HG02763 (cell line): ENCODE measurements at regions not wholly inside any gene's neighbourhood (a gene's known extent, or its start where the extent isn't known, plus 50 kb on each side); places are given as distances from the start of the nearest gene placed in this dataset.

Source experiments
- ATAC-seq: cut with Tn5 transposase; IDR thresholded peaks from one replicate; pipeline ENCODE4 v1.9.1; 2021; ENCODE audit warnings: mild to moderate bottlenecking, moderate library complexity; ENCODE audit not compliant: unreplicated experiment

DNA sequence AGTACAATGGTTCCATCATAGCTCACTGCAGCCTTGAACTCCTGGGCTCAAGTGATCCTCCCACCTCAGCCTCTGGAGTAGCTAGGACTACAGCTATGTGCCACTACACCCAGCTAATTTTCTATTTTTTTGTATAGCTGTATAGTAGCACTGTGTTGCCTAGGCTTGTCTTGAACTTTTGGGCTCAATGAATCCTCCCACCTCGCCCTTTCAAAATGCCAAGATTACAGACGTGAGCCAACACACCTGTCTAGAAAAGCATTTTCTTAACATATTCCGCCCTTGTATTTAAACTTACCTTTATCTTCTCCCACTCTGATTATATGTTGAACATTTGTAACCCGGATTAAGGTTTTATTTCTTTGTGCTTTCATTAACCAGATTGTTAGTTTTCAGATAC, 750.7 kb upstream of the GCFC2 start:
- ATAC-seq, result no peak

DNA sequence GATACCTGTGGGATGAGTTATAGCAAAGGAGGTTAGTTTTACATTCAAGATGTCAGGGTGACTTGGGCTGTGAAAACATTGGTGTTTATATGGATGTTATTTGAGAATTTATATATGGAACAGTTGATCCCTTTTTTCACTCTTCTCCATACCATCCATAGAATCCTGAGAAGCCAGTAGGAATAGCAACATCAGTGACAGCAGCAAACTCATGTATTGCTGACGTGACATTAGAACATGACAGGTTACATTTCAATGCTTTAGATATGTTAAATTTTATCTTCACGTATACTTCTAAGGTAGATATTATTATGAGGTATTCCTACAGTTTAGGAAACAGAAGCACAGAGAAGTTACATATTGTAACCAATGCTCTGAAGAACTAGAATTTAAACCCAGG, 745.2 kb upstream of the GCFC2 start:
- ATAC-seq, result no peak

DNA sequence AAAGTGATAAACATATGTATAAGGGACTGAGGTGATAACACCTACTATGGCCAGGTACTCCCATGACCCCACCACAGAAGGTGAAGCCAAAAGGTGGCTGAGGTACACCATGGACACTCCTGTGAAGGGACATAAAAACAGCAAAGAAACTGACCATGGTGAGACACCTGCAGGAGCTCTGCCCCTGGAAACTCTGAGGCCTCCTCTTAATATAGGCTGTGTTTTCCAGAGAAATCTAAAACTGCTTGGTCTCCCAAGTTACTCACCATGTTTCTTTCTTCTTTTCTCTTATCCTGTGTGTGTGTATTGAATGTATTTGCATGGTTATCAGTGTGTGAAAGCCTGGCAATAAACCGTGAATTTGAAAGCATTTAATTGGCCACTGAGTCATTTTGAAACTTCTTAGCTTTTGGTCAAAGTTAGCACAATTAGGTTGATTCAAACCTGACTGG, 739.3 kb upstream of the GCFC2 start:
- ATAC-seq, result peak; percentile 71

DNA sequence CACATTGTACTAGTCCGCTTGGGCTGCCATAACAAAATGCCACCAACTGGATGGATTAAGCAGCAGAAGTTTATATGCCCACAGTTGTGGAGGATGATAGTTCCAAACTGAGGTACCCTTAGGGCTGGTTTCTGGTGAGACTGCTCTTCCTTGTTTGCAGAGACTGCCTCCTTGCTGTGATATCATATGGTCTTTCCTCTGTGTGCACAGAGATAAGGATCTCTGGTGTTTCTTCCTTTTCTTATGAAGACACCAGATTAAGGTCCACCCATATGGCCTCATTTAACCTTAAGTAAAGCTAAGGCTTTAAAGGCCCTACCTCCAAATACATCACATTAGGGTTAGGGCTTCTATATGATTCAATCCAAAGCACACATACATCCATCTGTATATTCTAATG, 738.2 kb upstream of the GCFC2 start:
- no peak for ATAC-seq

DNA sequence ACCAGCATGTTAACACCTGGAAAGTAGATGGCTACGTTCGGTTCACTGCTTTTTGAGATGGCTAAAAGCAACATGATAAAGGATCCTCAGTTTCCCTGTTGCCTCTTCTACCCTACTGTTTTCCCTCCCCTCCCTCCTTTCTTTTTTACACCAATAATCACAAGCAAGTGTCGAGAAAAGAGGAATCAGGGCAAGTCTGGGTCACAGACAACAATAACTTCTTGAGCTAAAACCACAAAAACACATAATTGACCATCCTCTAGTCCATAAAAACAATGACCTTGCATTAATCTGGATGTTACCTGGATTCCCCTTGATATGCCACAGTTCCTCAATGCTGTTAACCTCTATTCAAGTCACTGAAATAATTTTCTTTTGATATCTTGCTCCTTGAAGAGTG, 736.6 kb upstream of the GCFC2 start:
- no peak for ATAC-seq

DNA sequence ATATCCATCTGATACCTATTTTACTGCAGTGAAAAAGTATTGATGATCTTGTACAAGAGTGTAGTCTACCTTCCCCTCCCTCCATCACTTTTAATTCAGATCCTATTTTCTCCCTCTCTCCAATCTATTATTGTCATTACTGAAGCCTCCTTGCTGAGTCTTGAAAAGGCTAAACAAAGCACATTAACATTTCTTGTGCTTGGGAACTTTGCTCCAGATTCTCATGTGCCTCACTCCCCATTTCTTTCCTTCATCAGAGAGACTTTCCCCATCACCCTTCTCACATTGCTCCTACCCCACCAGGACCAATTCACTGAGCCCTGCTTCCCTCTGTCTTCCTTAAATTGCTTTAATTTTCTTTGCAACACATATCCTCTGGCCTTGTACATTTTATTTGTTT, 736.2 kb upstream of the GCFC2 start:
- ATAC-seq, result no peak

DNA sequence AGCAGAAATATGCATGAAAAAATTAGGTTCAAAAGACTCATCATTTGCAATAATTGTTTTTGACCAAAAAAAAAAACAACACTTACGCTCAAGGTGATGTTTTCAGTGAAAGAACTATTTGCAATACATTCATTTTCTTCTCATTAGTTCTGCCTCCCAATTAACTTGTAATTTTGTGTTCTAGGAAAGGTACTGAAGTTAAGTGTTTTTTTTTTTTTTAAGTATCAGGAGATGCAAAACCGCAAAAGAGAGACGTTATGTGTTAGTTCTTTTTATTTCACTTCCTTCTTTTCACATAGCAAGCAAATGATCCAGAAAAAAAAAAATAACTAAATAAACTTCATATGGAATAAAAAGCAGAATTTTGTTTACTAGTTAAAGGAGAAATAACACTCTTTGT, 735.2 kb upstream of the GCFC2 start:
- ATAC-seq, result no peak

DNA sequence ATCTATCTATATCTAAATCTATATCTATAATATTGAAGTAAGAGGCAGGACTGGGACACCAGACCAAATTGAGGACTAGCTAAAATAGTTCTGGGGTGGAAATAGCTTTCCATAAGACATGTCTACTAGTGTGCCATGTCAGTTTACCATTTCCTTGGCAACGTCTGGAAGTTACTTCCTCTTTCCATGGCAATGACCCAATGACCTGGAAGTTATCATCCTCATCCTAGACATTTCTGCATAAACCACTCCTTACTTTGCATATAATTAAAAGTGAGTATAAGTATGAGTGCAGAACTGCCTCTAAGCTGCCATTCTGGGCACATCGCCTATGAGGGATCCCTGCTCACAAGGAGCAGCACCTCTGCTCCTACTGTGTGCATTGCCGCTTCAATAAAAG, 734.0 kb upstream of the GCFC2 start:
- no peak for ATAC-seq

DNA sequence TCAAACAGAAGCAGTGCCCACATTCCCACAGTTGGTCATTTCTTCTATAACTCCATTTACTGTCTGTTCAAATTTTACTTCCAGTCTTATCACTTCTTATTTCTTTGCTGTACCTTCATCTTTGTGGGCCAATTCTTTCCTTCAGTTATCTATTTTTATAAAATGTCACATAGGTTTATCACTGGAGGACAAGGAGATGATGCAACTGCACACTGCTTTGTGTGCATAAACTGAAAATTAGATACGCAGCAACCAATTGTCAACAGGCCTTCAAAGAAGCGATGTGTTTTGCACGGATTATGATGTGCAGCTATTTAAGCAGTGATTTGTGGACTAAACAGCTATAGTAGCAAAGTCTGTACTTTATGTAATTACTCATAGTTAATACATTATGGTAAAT, 726.8 kb upstream of the GCFC2 start:
- no peak for ATAC-seq

DNA sequence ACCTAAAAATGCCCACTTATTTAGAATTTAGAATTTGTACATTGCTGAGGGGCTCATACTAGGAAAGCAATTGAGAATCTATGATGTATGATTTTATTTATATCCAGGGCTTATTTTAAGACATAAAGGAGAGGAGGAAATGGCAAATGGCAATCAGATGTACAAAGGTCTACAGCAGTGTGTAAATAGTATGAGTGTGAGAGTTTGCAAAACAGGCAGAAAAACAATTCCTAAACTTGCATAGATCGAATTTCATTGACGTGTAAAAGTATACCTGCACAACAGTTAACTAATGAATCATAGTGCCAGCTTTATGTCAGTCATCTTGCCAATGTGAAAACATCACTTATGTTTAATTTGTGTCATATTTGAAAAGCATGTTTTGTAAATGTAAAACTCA, 718.7 kb upstream of the GCFC2 start:
- ATAC-seq, result no peak

DNA sequence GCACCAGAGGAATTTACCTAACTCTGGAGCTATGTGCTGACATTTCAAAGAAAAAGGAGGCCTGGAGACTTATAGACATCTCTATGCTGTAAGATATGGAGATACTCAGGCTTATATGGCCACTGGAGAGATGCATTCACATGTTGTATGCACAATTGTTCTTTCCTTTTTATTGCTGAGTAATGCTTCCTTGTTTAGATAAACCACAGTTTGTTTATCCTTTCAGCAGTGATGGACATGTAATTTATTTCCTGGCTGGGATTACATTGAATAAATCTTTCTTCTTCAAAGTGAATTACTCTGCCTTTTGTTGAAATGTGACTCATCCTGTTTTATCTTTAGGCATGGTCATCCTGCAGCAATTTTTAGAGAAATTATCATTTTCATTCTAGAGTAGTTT, 716.7 kb upstream of the GCFC2 start:
- no peak for ATAC-seq

DNA sequence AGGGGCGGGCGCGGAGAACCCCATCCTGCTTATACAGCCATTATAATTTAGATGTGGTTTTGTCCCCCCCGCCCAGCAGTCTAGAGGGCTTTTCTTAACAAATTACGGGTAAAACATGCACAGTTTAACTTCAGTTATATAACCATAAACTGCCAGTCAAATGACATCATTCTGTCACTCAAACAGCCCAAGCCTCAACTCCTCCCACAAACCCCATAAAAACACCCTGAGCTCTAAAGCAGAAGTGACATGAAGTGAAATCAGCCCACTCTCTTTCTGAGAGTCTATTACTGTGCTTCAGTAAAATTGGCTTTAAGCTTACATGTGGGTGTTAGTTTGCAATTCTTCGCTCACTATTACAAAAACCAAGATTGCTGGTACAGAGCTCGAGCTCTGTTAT, 705.1 kb upstream of the GCFC2 start:
- no peak for ATAC-seq

DNA sequence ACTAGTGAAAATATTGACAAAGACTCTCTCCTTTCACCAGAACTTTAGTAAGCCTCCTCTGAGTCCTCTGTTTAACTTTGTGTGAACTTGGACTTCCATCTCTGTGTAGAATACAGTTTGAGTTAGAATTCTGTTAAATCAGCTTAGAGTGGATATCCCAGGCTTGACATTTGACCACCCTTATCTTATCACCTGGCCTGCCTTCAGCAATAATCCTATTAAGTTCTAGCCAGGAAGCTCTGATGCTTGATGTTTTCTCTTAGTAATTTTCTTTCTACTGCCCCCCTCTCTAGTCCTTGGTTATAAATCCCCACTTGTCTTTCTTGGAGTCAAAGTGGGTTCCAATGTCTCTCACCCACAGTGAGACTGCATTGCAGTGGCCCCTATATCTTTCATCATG, 702.7 kb upstream of the GCFC2 start:
- ATAC-seq, result no peak

DNA sequence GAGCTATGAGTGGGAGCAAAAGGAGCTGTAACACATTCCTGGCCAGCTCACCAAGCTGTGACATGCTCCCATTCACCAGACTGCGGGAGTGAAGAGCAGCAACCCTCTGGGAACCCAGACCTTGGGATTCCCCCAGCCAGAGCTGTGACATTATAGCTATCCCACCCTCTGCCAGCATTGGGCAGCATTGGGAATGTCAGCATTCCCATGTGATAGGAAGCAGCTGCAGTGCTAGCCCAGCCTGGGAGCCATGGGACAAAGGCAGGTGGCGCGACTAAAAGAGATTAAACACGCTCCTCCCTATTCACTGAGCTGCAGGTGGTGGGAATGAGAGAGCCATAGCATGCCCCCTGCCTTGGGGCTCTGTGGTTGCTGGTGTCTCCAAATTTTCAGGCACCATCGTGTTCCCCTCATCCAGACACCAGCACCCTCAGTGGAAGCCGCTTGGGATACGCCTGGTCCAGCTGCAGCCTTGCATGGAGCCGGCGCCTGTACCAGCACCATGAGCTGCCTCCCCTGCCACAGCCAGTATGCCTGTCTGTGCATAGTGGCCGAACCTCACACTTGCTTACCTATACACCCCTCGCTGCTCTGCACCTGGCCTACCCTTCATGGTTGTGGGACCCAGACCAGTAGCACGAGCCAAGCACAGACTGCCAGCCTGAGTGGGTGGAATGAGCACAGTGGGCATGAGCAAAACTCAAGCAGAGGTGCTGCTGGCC, 695.6 kb upstream of the GCFC2 start:
- ATAC-seq, result no peak

DNA sequence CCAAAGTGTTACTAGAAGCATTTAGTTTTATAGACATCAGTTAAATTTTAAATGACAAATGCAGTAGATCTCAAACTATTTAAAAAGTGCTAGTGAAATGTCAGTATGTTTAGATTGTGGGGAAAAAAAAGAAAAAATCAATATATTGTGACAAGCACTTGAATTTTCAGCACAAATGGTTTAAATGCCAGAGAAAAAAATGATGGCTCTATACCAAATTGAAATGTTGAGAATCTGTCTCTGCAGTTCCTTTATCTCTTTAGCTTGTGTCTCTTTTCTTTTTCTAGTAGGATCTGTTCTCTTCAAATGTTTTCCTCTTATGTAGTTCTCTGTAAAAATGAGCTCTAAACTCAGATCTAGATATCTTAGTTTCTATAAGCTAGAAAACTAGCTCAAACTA, 682.6 kb upstream of the GCFC2 start:
- ATAC-seq, result no peak

DNA sequence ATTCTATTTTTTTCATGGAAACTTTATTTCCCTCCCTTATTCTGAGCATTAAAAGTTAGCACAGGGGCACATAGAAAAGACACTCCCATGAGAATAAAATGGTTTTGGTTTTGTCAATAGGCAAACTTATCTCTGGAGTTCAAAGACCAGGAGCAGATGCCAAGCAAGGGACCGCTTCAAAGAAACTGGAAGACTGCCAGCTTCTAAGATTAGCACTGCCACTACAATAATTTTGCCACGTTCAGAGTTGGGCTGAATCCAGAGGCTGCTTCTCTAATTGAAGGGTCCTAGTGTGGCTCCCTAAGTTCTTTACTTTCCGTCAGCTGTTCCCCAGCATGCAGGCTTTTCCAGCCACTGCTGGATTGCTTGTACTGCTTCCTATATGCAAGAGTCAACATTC, 681.0 kb upstream of the GCFC2 start:
- ATAC-seq, result no peak

DNA sequence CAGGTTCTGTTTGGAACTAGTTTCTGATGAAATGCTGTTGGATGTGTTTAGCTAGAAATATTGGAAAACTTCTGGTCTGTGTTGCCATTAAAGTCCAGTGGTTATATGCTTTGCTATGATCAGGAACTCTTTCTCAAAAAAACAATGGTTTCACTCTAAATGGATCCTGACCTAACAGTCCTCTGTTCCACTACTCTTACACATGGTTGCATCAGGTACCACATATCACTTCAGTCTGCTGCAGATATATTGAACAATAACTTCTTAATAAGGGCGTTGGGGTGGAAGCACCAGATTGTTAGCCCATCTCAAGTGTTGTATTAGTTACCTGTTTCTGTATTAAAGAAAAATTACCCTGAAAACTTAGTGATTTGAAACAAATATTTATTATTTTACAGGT, 676.6 kb upstream of the GCFC2 start:
- ATAC-seq, result no peak

DNA sequence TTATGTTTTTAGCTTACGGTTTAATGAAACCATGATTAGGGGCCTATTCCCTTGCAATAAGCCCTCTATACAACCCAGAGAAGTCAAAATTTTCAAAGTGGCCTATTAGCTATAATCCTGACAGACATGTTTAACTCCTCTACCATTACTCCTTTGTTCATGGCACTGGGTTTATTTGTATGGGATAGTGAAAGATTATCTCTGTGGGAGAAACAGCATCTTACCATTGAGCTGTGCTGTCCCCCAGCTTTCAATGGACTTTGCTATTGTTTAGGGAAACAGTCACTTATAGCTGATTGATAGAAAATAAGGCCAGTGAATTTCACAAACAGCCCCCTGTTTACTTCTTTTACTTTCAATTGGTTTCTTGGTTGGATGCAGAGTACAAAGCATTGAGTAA, 675.2 kb upstream of the GCFC2 start:
- no peak for ATAC-seq

DNA sequence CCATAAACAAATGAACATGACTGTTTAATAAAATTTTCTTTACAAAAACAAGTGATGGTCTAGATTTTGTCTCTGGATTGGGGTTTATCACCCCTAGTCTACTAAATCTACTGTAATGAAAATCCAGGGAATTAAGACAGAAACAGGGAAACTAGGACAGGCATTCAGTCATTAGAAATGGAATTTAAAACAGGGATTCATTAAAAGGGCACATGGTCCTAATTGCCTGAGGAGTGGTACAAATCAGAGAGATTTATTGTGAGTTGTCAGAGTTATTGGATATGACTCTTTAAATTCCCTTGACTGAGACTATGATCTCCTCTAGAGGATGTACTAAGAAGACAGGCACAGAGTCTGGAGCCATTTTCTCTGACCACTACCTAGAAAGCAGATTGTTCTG, 670.9 kb upstream of the GCFC2 start:
- no peak for ATAC-seq

DNA sequence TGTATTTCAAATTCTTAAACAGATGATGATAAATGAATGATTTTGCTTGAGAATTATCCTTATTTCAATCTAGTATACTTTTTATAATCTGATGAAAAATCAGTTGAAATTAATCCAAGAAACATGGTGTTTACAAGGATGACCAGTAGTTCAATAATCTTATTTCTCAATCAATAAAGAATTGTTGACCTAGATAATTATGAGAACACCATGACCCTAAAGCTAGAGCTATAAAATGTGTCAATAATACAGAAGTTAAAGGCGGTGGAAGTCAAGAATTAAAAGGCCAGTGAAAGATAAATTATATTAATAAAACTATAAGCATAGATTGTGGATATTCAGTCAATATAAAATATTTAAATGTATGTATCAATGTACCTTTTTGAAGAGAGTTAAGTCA, 667.4 kb upstream of the GCFC2 start:
- ATAC-seq, result no peak

DNA sequence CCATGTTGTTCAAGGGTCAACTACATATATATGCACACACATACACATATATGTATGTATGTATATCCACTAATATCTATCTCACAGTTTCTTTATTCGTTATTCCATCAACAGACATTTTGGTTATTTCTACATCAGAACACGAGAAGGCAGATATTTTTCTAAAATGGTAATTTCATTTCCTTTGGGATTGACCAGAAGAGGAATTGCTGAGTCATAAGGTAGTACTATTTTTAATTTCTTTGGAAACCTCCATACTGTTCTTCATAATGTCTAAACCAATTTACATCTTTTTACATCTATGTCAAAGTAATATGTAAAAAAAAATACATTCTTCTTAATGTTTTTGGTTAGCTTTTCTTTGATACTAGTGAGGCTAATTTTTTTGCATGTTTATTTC, 630.7 kb upstream of the GCFC2 start:
- no peak for ATAC-seq

DNA sequence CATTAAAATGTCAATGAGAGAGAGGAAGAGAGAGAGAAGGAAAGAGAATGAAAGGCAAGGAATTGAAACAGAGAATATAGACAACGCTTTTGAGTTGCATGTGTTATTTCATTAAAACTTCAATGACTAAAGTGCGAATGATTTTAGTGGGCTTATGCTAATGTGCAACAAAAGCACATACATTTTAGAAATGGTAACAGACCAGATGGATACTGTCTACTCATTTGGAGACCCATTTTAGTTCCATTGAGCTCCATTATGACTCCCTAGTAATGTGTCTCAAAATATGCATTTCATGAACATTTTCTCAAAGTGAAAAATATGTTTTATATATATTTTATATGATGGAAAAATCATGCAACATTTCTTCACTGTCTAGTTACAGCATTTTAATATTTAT, 622.2 kb upstream of the GCFC2 start:
- ATAC-seq, result no peak

DNA sequence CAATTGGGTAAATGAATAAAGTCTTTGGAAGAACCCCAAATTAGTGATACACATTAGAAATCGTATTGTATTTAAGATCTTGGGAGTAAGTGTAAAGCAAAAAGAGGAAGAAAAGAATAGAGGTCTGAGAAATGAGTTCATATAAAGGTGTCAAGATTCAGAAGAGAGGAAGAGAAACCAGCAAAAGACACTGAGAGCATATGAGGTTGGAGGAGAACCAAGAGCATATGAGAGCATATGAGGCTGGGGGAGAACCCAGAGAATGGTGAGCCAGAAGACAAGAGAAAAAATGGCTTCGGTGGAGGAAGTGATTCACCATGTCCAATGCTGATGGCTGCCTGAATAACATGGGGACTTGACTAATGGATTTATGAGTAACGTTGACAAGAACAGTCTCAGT, 620.1 kb upstream of the GCFC2 start:
- ATAC-seq, result no peak
